HG03432 (cell line): ENCODE measurements at regions not wholly inside any gene's neighbourhood (a gene's known extent, or its start where the extent isn't known, plus 50 kb on each side); places are given as distances from the start of the nearest gene placed in this dataset.
"Not testable (repeated sequence)": the region's sequence is repeated elsewhere in the genome, so short reads cannot be mapped to it uniquely, and the experiment has no call there.

Source experiments
- ATAC-seq: cut with Tn5 transposase; IDR thresholded peaks from one replicate; pipeline ENCODE4 v1.9.1; 2021; ENCODE audit warnings: mild to moderate bottlenecking, moderate library complexity; ENCODE audit not compliant: unreplicated experiment

DNA sequence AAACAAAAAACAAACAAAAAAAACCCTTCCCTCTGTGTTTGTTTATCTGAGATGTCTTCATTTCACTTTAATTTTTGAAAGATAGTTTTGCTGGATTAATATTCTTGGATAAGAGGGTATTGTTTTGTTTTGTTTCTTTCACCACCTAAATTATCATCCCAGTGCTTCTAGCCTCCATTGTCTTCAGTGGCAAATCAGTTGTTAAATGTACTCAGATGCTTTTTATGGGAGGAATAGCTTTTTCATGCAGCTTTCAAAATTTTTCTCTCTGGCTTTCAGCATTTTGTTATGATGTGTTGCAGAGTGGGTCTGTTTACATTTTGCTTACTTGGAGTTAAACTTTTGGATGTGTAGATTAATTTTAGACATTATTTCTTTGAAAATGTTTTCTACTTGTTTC is 203.5 kb upstream of the DCC start:
- no peak for ATAC-seq

DNA sequence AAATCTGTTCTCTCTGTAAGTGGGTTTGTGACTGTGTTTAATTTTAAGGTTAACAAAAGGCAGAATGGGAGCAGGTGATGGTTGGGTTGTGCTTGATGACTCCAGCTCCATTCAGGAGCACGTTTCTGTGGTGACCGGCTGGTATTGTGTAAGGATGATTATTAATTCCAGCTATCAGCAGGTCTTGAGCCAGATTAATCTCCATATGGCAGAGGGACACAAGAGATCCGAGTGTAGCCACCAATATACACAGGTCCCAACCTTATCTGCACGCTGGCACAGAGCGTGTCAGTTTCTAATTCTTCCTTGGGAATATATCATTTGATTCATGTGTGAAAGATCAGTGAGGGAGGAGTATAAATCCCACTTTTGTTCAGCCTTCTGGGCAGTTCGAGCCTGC is 199.0 kb upstream of the DCC start:
- no peak for ATAC-seq

DNA sequence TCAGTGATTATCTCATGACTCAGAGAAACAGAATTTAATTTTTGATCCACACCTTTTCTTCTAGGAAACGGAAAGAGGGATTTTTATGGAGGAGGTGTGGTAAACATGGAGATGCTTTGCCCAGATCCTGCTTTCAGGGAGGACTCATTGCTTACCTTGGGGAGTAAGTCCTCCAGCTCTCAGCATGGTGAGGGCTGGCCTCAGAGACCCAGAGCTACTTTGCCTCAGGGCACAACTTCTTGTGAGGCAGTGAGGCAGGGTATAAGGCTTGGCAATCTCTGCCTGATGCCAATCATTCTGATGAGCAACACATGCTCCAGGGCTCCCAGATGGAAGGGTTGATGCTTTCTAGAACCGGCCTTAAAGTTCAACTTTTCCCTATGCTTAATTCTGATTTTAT is 189.9 kb upstream of the DCC start:
- ATAC-seq = no peak

DNA sequence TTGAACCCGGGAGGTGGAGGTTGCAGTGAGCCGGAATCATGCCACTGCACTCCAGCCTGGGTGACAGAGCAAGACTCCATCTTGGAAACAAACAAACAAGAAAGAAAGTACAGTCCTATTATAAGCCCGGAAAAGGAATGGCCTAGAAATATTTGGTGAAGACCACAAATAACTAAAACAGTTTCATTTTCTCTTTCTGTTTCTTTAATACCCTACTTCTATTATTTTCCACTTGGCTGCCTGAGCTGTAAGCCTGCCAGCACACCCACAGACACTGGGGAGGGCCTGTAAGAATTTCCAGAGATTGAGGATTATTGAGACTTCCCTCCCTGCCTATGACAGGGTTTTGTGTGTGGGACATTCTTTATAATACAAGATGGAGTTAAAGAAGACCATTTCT is 188.0 kb upstream of the DCC start:
- ATAC-seq = no peak

DNA sequence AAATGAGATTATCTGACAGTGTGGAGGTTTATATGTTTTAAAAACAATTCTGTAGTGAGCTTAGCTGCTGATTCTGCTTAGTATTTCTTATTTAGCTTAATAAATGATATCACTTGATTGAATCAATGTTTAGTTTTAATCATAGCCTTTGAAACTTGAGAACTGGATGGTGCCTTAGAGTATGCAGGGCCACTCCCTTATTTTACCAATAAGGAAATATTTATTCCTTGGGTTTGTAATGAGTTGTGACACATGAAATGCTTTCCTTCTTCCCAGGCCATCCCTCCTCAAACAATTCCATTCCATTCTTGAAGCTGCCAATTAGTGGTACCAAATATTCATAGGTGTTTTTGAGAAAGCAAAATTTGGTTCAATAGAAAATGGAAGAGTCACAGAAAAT is 183.8 kb upstream of the DCC start:
- no peak for ATAC-seq

DNA sequence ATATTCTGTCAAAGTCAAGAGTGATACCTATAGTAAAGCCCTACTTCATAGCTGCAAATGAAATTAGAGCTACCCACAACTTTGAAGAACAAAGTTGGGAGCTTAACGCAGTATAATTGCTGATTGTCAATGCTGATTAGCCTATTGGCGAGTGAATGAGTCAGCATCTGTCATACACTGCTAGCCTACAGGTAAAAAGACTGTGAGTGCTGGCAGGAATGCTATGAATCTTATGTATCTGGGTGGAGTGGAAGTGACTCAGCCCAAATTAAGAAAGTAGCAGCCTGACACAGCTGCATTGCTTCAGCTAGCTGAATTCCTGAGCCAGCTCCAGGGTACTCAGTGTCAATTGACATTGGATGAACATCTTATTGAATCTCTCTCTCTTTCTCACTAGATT is 179.4 kb upstream of the DCC start:
- ATAC-seq = no peak

DNA sequence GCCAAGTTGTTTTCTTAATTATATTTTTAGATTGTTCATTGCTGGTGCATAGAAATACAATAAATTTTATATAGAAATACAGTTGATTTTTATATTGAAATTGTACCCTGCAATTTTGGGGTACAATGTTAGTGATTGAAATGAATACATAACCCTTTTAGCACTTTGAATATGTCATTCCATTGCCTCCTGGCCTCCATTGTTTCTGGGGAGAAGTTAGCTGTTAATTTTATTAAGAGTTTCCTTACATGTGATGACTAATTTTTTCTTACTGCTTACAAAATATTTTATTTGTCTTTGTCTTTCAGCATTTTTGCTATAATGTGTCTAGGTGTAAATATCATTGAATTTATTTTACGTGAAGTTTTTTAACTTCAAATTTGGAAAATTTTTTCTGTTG is 176.5 kb upstream of the DCC start:
- no peak for ATAC-seq

DNA sequence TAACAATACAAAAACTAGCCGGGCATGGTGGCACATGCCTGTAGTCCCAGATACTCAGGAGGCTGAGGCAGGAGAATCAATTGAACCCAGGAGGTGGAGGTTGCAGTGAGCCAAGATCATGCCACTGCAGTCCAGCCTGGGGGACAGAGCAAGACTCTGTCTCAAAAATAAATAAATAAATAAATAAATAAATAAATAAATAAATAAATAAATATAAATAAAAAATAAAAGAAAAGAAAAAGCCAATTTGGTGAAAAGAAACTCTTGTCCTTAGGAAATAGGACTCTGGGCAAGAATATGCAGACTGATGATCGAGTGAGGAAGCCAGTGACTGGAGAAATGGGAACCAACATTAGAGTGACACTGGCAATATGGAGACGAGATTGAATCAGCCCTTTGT is 171.9 kb upstream of the DCC start:
- not testable (repeated sequence) for ATAC-seq

DNA sequence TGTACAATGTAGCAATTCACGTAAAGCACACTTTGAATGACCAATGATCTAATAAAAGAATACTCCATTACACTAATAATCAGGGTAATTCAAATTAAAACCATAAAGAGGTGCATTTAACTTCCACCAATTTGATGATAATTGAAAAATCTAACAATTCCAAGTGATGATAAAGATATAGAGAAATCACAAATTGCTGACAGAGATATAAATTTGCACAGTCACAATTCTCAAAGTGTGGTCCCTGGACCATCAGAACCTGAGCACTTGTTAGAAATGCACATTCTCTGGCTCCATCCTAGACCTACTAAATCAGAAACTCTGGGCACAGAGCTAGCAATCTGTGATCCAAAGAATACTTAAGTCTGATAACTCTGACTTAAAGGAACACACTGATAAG is 165.8 kb upstream of the DCC start:
- ATAC-seq = no peak

DNA sequence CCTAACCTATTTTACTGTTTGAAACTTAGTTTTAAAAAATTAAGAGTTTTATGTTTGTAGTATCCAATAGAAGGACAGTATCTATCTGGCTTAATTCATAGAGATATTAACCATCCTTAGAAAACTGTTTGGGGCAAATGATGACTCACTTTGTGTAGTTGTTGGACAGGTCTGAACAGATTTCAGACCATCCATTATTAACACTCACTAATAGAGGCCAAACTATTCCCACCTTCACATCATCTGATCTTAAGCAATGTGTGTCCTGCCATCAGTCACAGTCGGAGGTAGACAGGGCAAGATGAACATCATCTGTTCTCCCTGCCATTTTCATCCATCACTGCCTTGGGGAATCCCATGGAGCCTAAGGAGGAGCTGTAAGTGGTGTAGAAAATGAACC is 164.6 kb upstream of the DCC start:
- ATAC-seq = no peak

DNA sequence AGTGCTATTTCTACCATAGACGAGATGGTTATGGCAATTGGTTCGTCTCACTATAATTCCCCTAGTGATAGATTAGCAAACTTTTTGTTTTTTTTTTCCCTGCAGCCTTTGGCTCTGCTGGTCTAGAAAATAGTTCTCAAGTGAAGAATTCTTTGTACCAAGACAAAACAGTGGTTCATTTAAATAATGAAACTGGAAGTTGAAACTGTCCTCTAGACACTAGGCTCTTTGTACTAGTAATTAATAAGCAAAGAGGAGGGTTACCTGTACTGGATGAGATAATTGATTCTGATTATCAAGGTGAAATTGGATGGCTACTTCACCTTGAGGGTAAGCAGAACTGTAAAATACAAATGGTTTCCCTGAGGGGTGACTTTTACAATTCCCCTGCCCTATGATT is 156.9 kb upstream of the DCC start:
- no peak for ATAC-seq

DNA sequence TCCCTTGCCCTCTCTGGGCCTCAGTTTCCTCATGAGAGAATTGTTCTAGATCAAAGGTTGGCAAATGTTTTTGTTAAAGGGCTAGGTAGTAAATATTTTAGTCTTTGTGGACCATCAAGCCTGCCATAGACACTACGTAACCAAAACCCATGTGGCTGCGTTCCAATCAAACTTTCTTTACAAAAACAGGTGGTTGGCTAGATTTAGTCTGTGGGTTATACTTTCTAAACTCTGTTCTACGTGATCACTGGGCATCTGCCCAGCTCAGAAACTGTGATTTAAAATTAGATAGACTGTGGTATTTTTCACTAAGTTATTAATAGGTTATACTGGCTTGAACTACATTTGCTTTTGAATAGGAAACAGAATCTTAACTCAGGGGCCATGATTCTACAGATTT is 149.8 kb upstream of the DCC start:
- no peak for ATAC-seq

DNA sequence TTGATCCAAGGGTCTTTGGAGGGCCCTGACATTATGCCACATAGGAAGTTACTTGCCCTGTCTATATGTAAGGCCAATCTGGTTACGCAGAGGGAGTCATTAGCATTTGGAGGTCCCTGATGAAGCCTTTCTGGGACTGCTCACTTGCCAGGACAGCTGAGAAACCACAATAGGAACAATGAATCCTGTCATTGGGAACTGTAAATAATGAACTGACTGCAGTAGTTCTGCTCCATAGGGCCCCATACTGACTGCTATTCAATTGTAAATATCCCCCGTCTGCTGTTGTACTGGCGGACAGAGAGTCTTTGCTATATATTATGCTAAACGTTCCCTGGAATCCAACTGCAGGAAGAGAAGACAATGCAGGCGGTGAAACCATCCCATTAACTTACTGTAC is 149.4 kb upstream of the DCC start:
- no peak for ATAC-seq

DNA sequence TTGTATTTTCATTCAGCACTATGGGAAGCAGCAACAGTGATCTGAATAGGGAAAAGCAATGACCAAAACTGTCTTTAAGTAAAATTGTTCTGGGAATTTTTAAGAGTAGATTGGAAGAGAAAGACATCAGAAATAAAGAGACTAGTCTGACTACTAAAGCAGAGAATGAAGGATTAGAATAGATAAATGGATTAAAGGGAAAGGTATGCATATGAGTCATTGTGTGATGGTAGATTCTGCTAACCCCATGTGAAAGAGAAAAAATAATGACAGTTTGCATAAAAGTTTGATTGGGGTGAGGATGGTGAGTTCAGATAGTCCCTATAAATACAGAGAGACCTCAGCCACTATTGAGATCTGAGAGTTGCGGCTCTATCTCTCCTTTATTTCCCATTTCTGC is 139.6 kb upstream of the DCC start:
- ATAC-seq = no peak

DNA sequence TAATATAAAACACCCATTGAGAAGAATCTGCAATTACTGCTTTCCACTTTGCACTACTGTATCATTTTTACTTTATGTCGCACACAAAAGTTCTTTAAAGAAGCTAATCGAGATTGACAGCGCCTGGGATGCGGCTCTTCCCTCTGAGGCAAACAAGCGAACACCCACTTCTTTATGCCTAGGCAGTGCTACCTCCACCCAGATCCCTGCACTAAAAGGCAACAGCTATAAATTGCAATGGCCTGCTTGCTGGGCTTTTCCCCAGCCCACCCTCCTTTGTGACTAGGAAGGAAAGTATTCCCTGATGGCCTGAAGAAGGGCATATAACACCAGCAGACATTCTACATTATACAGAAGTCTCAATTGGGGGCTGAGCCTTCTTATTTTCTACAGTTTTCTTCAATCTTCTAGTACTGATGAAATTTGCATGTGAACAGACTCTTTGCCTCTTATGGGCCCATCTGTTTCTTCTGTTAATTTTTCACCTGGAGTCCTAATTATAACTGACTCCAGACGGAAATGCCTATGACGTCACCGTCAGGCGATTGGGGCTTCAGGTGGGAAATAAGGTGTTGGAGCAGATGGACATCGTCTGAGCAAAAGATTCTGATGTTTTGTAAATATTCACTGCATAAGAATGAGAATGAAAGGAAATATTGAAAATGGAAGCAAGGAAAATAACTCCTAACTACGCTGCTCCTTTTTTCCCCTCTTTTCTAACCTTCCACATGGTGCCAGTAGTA is 138.9 kb upstream of the DCC start:
- no peak for ATAC-seq

DNA sequence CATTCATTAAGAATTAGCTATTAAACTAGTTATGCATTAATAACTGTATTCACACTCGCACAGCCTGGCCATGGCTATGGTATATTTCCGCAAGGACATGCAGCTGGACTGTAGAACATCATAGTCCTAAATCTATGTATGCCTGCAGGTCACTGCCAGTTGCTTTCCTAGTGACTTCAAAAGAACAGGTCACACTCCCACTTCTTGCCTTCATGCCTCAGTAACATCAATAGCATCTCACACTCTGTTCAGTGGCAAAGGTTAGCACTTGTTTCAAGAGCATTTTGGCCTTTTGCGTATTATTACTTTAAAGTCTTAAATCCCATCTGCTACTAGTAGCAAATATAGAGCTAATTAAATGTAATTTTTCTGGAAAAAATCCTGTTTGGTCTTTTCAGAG is 131.4 kb upstream of the DCC start:
- no peak for ATAC-seq

DNA sequence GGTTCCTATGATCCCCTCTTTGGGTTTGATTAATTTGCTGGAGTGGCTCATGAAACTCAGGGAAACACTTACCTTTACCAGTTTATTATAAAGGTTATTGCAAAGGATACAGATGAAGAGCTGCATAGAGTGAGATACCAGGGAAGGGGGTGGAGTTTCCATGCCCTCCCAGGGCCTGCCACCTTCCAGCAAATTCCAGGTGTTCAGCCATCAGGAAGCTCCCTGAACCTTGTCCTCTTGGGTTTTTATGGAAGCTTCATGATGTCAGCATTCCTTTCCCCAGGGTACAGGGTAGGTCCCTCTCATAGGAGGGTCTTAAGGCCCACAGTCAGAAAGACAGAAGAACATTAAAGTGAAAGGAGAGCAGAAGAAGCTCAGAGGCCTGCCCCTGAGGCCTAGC is 123.9 kb upstream of the DCC start:
- no peak for ATAC-seq

DNA sequence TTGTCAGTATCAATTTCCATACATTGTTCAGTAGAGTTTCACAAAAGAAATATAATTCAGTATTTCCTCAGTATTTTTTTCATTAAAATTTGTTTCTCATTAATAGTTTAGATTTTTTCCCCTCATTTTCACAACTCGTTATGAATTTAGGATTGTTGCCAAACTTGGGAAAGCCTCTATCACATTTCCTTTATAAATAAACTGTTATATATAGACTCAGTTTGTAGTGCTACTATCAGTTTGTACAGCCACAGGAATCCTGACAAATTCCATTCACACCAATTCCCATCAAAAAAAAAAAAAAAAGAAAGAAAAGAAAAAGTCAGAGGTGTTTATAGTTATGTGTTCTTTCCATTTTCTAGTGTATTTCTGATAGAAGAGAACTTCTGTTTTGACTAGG is 123.3 kb upstream of the DCC start:
- ATAC-seq = no peak

DNA sequence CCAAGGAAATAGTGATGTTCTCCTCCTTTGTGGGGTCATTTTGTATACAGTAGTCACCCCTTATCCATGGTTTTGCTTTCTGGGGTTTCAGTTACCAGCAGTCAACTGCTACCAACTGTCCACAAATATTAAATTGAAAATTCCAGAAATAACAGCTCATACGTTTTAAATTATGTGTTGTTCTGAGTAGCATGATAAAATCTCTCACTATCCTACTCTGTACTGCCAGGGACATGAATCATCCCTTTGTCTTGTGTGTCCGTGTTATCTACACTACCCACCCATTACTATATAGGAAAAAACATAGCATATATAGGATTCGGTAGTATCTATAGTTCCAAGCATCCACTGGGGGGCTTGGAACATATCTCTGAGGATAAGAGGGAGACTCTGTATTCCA is 120.9 kb upstream of the DCC start:
- no peak for ATAC-seq

DNA sequence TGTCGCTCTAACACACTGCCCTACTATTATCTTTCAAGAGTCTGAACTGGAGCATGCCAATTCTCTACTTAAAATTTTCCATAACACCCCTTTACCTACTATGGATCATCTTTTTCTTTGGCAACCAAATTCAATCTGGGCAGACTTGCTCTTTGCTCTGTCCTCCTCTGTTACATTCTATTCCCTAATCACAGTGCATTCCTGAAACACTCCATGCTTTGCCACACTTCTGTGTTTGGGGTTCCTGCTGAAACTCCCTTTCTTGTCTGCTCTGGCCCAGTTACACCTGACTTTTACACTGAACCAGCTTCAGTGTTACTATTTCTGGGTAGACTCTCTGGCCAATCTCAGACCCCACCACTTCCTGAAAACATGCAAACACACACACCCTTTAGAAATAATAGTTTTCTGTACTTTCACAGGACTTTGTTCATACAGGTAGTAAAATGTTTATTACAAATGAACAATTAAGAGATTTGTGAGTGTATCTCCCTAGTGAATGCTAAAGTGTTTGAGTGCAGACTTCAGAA is 119.9 kb upstream of the DCC start:
- ATAC-seq = no peak

DNA sequence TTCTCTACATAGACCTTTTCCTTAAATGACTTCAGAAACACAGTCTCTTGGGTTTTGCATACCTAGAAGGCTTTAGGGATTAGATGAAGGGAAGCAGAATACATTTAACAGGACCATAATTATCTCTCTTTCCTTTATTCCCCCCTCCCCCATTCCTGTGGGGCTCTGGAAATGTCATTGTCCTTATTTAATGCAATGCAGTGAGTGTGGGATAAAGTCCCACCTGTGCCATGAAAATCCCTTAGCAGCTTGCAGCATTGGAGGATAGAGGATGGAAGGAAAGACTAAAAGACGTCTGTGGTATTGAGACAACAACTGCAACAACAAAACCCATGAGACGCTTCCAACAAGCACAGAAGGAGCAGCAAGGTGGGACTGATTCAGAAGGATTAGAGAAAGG is 117.8 kb upstream of the DCC start:
- no peak for ATAC-seq

DNA sequence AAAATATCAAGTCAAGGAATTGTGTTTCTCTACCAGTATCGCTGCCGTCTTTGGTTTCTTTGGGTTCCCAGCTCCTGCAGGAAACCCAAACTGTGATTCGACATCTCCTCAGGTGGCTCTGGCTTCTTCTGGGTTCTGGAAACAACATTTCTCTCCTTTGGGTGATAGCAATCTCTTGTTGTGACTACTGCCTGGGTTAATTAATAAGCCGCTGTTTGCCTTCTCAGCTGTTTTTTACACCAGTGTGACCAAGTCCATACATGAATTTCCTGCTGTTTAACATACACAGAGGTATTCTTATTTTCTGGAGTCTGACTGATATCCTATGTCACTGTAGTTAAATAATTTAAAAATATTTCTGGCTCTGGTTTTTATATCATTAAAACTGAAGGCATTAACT is 112.5 kb upstream of the DCC start:
- no peak for ATAC-seq

DNA sequence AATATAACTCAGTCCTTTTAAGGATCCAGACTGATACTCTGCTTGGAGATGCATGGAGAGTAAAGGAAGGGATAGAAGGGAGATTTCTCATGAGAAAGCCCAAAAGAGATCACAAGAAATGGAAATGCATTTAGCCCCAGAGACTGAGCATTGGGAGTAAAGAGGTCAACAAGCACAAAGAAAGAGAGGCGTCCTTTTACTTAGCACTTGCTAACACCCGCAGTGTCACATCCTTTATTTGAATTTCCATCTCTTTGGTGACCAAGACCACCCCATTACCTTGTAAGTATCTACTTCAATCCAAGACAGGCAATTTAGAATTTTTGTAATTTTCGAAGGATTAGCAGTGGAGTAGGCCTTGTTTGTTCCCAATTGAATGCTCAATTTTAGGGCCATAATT is 111.8 kb upstream of the DCC start:
- ATAC-seq = no peak
